ENCODE measurements at regions not wholly inside any gene's neighbourhood (a gene's known extent, or its start where the extent isn't known, plus 50 kb on each side); places are given as distances from the start of the nearest gene placed in this dataset.

DNA sequence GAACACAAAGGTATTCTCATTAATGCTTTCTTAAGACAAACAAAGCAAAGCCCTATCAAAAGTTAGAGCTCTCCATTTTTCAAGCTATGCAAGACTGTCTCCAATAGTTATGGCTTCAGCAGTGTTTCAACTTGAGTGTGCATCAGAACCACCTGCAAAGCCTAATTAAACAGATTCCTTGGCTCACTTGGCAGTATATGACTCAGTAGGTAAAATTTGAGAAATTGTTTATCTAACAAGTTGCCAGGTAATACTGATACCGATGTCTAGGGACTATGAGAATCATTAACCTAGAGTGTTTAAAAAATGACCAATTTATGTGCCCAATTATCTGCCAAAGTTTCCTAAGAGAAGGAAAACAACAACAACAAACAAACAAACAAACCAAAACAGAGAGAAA, 60.3 kb upstream of the PARP8 start:
- TF ChIP-seq, protein P1, sequence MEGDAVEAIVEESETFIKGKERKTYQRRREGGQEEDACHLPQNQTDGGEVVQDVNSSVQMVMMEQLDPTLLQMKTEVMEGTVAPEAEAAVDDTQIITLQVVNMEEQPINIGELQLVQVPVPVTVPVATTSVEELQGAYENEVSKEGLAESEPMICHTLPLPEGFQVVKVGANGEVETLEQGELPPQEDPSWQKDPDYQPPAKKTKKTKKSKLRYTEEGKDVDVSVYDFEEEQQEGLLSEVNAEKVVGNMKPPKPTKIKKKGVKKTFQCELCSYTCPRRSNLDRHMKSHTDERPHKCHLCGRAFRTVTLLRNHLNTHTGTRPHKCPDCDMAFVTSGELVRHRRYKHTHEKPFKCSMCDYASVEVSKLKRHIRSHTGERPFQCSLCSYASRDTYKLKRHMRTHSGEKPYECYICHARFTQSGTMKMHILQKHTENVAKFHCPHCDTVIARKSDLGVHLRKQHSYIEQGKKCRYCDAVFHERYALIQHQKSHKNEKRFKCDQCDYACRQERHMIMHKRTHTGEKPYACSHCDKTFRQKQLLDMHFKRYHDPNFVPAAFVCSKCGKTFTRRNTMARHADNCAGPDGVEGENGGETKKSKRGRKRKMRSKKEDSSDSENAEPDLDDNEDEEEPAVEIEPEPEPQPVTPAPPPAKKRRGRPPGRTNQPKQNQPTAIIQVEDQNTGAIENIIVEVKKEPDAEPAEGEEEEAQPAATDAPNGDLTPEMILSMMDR (IDR thresholded peaks at IDR 0.05; ENCODE audit: poor library complexity, severe bottlenecking): no peak
- no peak for TF ChIP-seq RAD21 (conservative IDR thresholded peaks at IDR 0.05)
- no peak for TF ChIP-seq POLR2AphosphoS5 (IDR thresholded peaks at IDR 0.05)
- no peak for TF ChIP-seq TAF1 (IDR thresholded peaks at IDR 0.05; ENCODE audit: low read depth)
- no peak for TF ChIP-seq EZH2 (IDR thresholded peaks at IDR 0.05; ENCODE audit: borderline replicate concordance, insufficient read depth, low read length, poor library complexity, severe bottlenecking)
- TF ChIP-seq, protein P2, sequence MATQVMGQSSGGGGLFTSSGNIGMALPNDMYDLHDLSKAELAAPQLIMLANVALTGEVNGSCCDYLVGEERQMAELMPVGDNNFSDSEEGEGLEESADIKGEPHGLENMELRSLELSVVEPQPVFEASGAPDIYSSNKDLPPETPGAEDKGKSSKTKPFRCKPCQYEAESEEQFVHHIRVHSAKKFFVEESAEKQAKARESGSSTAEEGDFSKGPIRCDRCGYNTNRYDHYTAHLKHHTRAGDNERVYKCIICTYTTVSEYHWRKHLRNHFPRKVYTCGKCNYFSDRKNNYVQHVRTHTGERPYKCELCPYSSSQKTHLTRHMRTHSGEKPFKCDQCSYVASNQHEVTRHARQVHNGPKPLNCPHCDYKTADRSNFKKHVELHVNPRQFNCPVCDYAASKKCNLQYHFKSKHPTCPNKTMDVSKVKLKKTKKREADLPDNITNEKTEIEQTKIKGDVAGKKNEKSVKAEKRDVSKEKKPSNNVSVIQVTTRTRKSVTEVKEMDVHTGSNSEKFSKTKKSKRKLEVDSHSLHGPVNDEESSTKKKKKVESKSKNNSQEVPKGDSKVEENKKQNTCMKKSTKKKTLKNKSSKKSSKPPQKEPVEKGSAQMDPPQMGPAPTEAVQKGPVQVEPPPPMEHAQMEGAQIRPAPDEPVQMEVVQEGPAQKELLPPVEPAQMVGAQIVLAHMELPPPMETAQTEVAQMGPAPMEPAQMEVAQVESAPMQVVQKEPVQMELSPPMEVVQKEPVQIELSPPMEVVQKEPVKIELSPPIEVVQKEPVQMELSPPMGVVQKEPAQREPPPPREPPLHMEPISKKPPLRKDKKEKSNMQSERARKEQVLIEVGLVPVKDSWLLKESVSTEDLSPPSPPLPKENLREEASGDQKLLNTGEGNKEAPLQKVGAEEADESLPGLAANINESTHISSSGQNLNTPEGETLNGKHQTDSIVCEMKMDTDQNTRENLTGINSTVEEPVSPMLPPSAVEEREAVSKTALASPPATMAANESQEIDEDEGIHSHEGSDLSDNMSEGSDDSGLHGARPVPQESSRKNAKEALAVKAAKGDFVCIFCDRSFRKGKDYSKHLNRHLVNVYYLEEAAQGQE (IDR thresholded peaks at IDR 0.05; ENCODE audit: borderline replicate concordance): no peak
- no peak for TF ChIP-seq MXI1 (conservative IDR thresholded peaks at IDR 0.05; ENCODE audit: poor library complexity, severe bottlenecking)
- no peak for TF ChIP-seq EP300 (conservative IDR thresholded peaks at IDR 0.05; ENCODE audit: poor library complexity, severe bottlenecking)

All from neural cell (in vitro differentiated cells).